ENCODE measurements at regions not wholly inside any gene's neighbourhood (a gene's known extent, or its start where the extent isn't known, plus 50 kb on each side); places are given as distances from the start of the nearest gene placed in this dataset.
"Not testable (repeated sequence)": the region's sequence is repeated elsewhere in the genome, so short reads cannot be mapped to it uniquely, and the experiment has no call there.

DNA sequence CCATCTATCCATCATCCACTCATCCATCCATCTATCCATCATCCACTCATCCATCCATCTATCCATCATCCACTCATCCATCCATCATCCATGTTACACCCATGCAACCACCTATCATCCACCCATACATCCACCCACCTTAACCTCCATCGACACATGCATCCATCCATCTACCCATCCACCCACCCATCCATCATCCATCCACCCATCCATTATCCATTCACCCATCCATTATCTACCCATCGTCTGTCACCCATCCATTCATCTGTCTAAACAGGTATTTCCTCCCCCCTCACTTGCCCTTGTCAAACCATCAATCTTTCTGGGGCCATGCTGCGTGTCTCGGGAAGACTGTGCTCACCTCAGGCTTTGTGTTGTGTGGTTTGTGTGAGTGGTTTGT, 78.6 kb upstream of the LRPAP1 start:
- TF ChIP-seq, protein P1, sequence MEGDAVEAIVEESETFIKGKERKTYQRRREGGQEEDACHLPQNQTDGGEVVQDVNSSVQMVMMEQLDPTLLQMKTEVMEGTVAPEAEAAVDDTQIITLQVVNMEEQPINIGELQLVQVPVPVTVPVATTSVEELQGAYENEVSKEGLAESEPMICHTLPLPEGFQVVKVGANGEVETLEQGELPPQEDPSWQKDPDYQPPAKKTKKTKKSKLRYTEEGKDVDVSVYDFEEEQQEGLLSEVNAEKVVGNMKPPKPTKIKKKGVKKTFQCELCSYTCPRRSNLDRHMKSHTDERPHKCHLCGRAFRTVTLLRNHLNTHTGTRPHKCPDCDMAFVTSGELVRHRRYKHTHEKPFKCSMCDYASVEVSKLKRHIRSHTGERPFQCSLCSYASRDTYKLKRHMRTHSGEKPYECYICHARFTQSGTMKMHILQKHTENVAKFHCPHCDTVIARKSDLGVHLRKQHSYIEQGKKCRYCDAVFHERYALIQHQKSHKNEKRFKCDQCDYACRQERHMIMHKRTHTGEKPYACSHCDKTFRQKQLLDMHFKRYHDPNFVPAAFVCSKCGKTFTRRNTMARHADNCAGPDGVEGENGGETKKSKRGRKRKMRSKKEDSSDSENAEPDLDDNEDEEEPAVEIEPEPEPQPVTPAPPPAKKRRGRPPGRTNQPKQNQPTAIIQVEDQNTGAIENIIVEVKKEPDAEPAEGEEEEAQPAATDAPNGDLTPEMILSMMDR (IDR thresholded peaks at IDR 0.05) = not testable (repeated sequence)
- TF ChIP-seq ZFX (IDR thresholded peaks at IDR 0.05; ENCODE audit: borderline replicate concordance) = not testable (repeated sequence)
